IMR-90 (cell line): ENCODE measurements at regions not wholly inside any gene's neighbourhood (a gene's known extent, or its start where the extent isn't known, plus 50 kb on each side); places are given as distances from the start of the nearest gene placed in this dataset.

Source experiments
- ATAC-seq: fragments of 200-7000 bp; cut with Tn5 transposase; 2 replicates; pipeline ENCODE4 v1.9.1; 2020; ENCODE audit warnings: low read depth, mild to moderate bottlenecking, moderate library complexity
- BruUV-seq: library from RNA; stranded (reverse); fragments of 400-500 nt; replicated peaks from 2 replicates; lab custom pipeline; 2021; lab: Mats Ljungman, UMichigan
- CTCF ChIA-PET: fragments of 300-600 bp; formaldehyde crosslinking; extraction: SDS; loops from one replicate; lab custom pipeline; 2021; ENCODE audit warnings: antibody characterized with exemption; lab: Yijun Ruan, JAX
- POLR2A ChIA-PET: fragments of 300-600 bp; sonication (Branson Sonifier 250); formaldehyde crosslinking; loops from one replicate; lab custom pipeline; 2022; ENCODE audit warnings: antibody characterized with exemption; ENCODE audit not compliant: unreplicated experiment; lab: Charles Lee
- DNase-seq: peaks from one replicate; pipeline ENCODE4 v3.0.0; 2013
- H2AFZ ChIP-seq: replicated peaks from 2 replicates; pipeline ENCODE3; 2013; ENCODE audit warnings: low read length, mild to moderate bottlenecking; ENCODE audit not compliant: poor library complexity
- H2AK5ac ChIP-seq: 2 replicates; pipeline ENCODE4 v1.6.1; 2013; ENCODE audit warnings: low read depth, low read length, inconsistent platforms
- H2AK9ac ChIP-seq: replicated peaks from 2 replicates; pipeline ENCODE3; 2013; ENCODE audit warnings: mild to moderate bottlenecking, low read depth, low read length, moderate library complexity; ENCODE audit not compliant: poor library complexity
- H2BK120ac ChIP-seq: 2 replicates; pipeline ENCODE4 v1.6.1; 2013; ENCODE audit warnings: low read depth, low read length, inconsistent platforms
- H2BK15ac ChIP-seq: 3 replicates; pipeline ENCODE4 v1.6.1; 2013; ENCODE audit warnings: low read depth, low read length, inconsistent platforms
- H2BK20ac ChIP-seq: 2 replicates; pipeline ENCODE4 v1.6.1; 2013; ENCODE audit warnings: low read depth, mild to moderate bottlenecking, inconsistent platforms, low read length, moderate library complexity
- H2BK5ac ChIP-seq: 2 replicates; pipeline ENCODE4 v1.6.1; 2013; ENCODE audit warnings: mild to moderate bottlenecking, low read depth, low read length, inconsistent platforms; ENCODE audit not compliant: poor library complexity, severe bottlenecking
- H3K14ac ChIP-seq: replicated peaks from 2 replicates; pipeline ENCODE4 v1.6.1; 2013; ENCODE audit warnings: low read depth, low read length, inconsistent platforms
- H3K18ac ChIP-seq: 2 replicates; pipeline ENCODE4 v1.6.1; 2013; ENCODE audit warnings: low read depth, low read length, control low read depth
- H3K23ac ChIP-seq: 2 replicates; pipeline ENCODE4 v1.6.1; 2013; ENCODE audit warnings: low read depth, low read length, inconsistent platforms
- H3K27ac ChIP-seq: 2 replicates; pipeline ENCODE4 v1.5.1; 2013; ENCODE audit warnings: mild to moderate bottlenecking, control low read depth, low read length; ENCODE audit not compliant: insufficient read depth
- H3K27me3 ChIP-seq: 2 replicates; pipeline ENCODE4 v1.6.1; 2013; ENCODE audit warnings: low read length; ENCODE audit not compliant: control insufficient read depth, insufficient read depth
- H3K36me3 ChIP-seq: 2 replicates; pipeline ENCODE4 v1.6.1; 2013; ENCODE audit warnings: low read length, mixed read lengths; ENCODE audit not compliant: control insufficient read depth, insufficient read depth
- H3K4ac ChIP-seq: 2 replicates; pipeline ENCODE4 v1.6.1; 2013; ENCODE audit warnings: low read depth, low read length, inconsistent platforms
- H3K4me1 ChIP-seq: 2 replicates; pipeline ENCODE4 v1.6.1; 2013; ENCODE audit warnings: low read length, mixed read lengths; ENCODE audit not compliant: control insufficient read depth, insufficient read depth
- H3K4me2 ChIP-seq: 2 replicates; pipeline ENCODE4 v1.6.1; 2013; ENCODE audit warnings: low read depth, mild to moderate bottlenecking, control low read depth, low read length, moderate library complexity
- H3K4me3 ChIP-seq: 2 replicates; pipeline ENCODE4 v1.5.1; 2013; ENCODE audit warnings: low read depth, mild to moderate bottlenecking, control low read depth, low read length, moderate library complexity; ENCODE audit not compliant: insufficient read depth
- H3K56ac ChIP-seq: 2 replicates; pipeline ENCODE4 v1.6.1; 2013; ENCODE audit warnings: low read length, inconsistent platforms; ENCODE audit not compliant: insufficient read depth; ENCODE audit errors: extremely low read depth
- H3K79me1 ChIP-seq, 2 experiments: 2 replicates each; pipeline ENCODE4 v1.6.1; 2013; ENCODE audit warnings: low read length in 2 of 2, inconsistent platforms in 1 of 2, low read depth in 1 of 2
- H3K9ac ChIP-seq: 2 replicates; pipeline ENCODE4 v1.6.1; 2013; ENCODE audit warnings: low read depth, low read length, control low read depth
- H3K9me1 ChIP-seq: 2 replicates; pipeline ENCODE4 v1.6.1; 2013; ENCODE audit warnings: low read length, inconsistent platforms; ENCODE audit not compliant: insufficient read depth
- H3K9me3 ChIP-seq: 2 replicates; pipeline ENCODE4 v1.6.1; 2013; ENCODE audit warnings: low read length; ENCODE audit not compliant: control insufficient read depth, insufficient read depth
- H4K20me1 ChIP-seq: 2 replicates; pipeline ENCODE4 v1.6.1; 2013; ENCODE audit warnings: low read length, inconsistent platforms; ENCODE audit not compliant: insufficient read depth
- H4K5ac ChIP-seq: 2 replicates; pipeline ENCODE4 v1.6.1; 2013; ENCODE audit warnings: mild to moderate bottlenecking, low read depth, low read length, control low read depth
- H4K8ac ChIP-seq, 2 experiments: 2 replicates each; pipeline ENCODE4 v1.6.1; 2013; ENCODE audit warnings: low read depth in 2 of 2, low read length in 2 of 2, control low read depth in 1 of 2, inconsistent platforms in 1 of 2
- H4K91ac ChIP-seq: 2 replicates; pipeline ENCODE4 v1.6.1; 2013; ENCODE audit warnings: low read depth, low read length, inconsistent platforms; ENCODE audit not compliant: insufficient read depth
- CEBPB ChIP-seq: IDR thresholded peaks from 2 replicates; pipeline ENCODE4 v1.6.1; 2012; ENCODE audit warnings: low read depth, low read length, improper control_type of control experiment
- CHD1 ChIP-seq: IDR thresholded peaks from 2 replicates; pipeline ENCODE4 v1.6.1; 2012; ENCODE audit warnings: low read depth, low read length, improper control_type of control experiment
- FOS ChIP-seq: fragments of 150-350 bp; IDR thresholded peaks from 2 replicates; pipeline ENCODE4 v1.6.1; 2016; ENCODE audit warnings: low read depth, low read length
- MAFK ChIP-seq: IDR thresholded peaks from 2 replicates; pipeline ENCODE4 v1.6.1; 2012; ENCODE audit warnings: low read depth, low read length, improper control_type of control experiment
- MAZ ChIP-seq: IDR thresholded peaks from 2 replicates; pipeline ENCODE4 v1.6.1; 2012; ENCODE audit warnings: low read depth, mild to moderate bottlenecking, low read length, improper control_type of control experiment, moderate library complexity, borderline replicate concordance
- MXI1 ChIP-seq: IDR thresholded peaks from 2 replicates; pipeline ENCODE4 v1.6.1; 2012; ENCODE audit warnings: low read depth, mild to moderate bottlenecking, low read length, moderate library complexity, borderline replicate concordance
- NFE2L2 ChIP-seq: fragments of 150-350 bp; IDR thresholded peaks from 2 replicates; pipeline ENCODE4 v1.6.1; 2016; ENCODE audit warnings: low read depth, mild to moderate bottlenecking, low read length
- POLR2A ChIP-seq: IDR thresholded peaks from 2 replicates; pipeline ENCODE4 v1.6.1; 2012; ENCODE audit warnings: mild to moderate bottlenecking, low read depth, low read length
- RAD21 ChIP-seq: IDR thresholded peaks from 2 replicates; pipeline ENCODE4 v1.6.1; 2012; ENCODE audit warnings: low read length, improper control_type of control experiment
- RCOR1 ChIP-seq: IDR thresholded peaks from 2 replicates; pipeline ENCODE4 v1.6.1; 2012; ENCODE audit warnings: mild to moderate bottlenecking, low read length, improper control_type of control experiment; ENCODE audit not compliant: insufficient replicate concordance
- RFX5 ChIP-seq: IDR thresholded peaks from 2 replicates; pipeline ENCODE4 v1.8.0; 2012; ENCODE audit warnings: low read depth, mild to moderate bottlenecking, low read length, moderate library complexity
- SMC3 ChIP-seq: fragments of 150-350 bp; IDR thresholded peaks from 2 replicates; pipeline ENCODE4 v1.6.1; 2016; ENCODE audit warnings: low read depth, mild to moderate bottlenecking, antibody characterized with exemption, low read length, moderate library complexity
- USF2 ChIP-seq: fragments of 150-350 bp; IDR thresholded peaks from 2 replicates; pipeline ENCODE4 v1.6.1; 2017; ENCODE audit warnings: mild to moderate bottlenecking, antibody characterized with exemption, low read length, low read depth
- WGBS, 2 experiments: methylation state at CpG; one replicate each; pipeline versions ENCODE4 v1.1.5 to v1.1.7; 2013; ENCODE audit warnings: missing lambda C conversion rate in 2 of 2; ENCODE audit not compliant: insufficient read length in 1 of 2; ENCODE audit errors: extremely low coverage in 2 of 2; 5-methylcytosine and 5-hydroxymethylcytosine counted together
- dilution Hi-C: fragments of 300-500 bp; cut with HindIII; formaldehyde crosslinking; loops from one replicate; pipeline ENCODE4 v1.14.3; 2018; ENCODE audit warnings: low sequenced_read_pairs; ENCODE audit not compliant: unreplicated experiment
- in situ Hi-C: fragments of 300-500 bp; cut with MboI; formaldehyde crosslinking; loops from 3 replicates; pipeline ENCODE4 v1.14.3; 2019; ENCODE audit warnings: low sequenced_read_pairs, inconsistent platforms, mixed read lengths
- intact Hi-C: fragments of 100-400 bp; cut with micrococcal nuclease; formaldehyde crosslinking; loops from 2 replicates; pipeline ENCODE4 v1.10.0; 2022
- TF ChIP-seq, protein P1 (sequence below): fragments of 150-350 bp; IDR thresholded peaks from 2 replicates; pipeline ENCODE4 v1.6.1; 2016; ENCODE audit warnings: low read depth, mild to moderate bottlenecking, low read length, moderate library complexity, borderline replicate concordance
- TF ChIP-seq, protein P2 (sequence below): conservative IDR thresholded peaks from 2 replicates; pipeline ENCODE4 v1.5.1; 2012; ENCODE audit warnings: mild to moderate bottlenecking, low read depth, low read length, improper control_type of control experiment

- H3K23ac ChIP-seq, result no peak overlapping the region
- intact Hi-C loops (no loop called here), in situ Hi-C loops (no loop called here), dilution Hi-C loops (no loop called here)
- no peak overlapping the region for H2AK5ac ChIP-seq
- H4K8ac ChIP-seq, result no peak overlapping the region
- H2AFZ ChIP-seq, result no peak overlapping the region
- no peak overlapping the region for H3K9ac ChIP-seq
- DNase-seq (no peak), ATAC-seq (no peak)
- H2BK15ac ChIP-seq, result no peak overlapping the region
- no peak overlapping the region for H3K56ac ChIP-seq
- no peaks in the 10 kb centered on the region for H3K79me1 ChIP-seq
- no peak overlapping the region for H4K5ac ChIP-seq
- H3K36me3 ChIP-seq, result no peaks in the 10 kb centered on the region
- H2BK5ac ChIP-seq, result no peak overlapping the region
- no peak overlapping the region for H3K4me3 ChIP-seq
- H3K4ac ChIP-seq, result no peak overlapping the region
- peaks cover 2% of the 10 kb centered on the region for H3K9me3 ChIP-seq
- H3K18ac ChIP-seq, result no peak overlapping the region
- no peak overlapping the region for H4K91ac ChIP-seq
- no peak overlapping the region for H2AK9ac ChIP-seq
- no peak overlapping the region for H2BK120ac ChIP-seq
- H3K27me3 ChIP-seq, result no peaks in the 10 kb centered on the region
- BruUV-seq, result no TSS peak
- H3K4me1 ChIP-seq, result peaks cover under 1% of the 10 kb centered on the region; the same call in 1 of the 2 replicates
- H3K14ac ChIP-seq, result no peak overlapping the region
- POLR2A ChIA-PET, result no interaction called here
- H3K4me2 ChIP-seq, result no peak overlapping the region
- no peak overlapping the region for H2BK20ac ChIP-seq
- no peaks in the 10 kb centered on the region for H3K9me1 ChIP-seq
- H3K27ac ChIP-seq, result no peak overlapping the region
- CTCF ChIA-PET, result no interaction called here
- no peaks in the 10 kb centered on the region for H4K20me1 ChIP-seq
- WGBS, 2 experiments, result no CpG with 5 or more reads among the region's 2 CpGs
- TF ChIP-seq CEBPB (no peak), NFE2L2 (no peak), FOS (no peak), POLR2A (no peak), RCOR1 (no peak), MAFK (no peak), MAZ (no peak), SMC3 (no peak), RFX5 (no peak), MXI1 (no peak), RAD21 (no peak), CHD1 (no peak), USF2 (no peak)
- TF ChIP-seq, protein P1, sequence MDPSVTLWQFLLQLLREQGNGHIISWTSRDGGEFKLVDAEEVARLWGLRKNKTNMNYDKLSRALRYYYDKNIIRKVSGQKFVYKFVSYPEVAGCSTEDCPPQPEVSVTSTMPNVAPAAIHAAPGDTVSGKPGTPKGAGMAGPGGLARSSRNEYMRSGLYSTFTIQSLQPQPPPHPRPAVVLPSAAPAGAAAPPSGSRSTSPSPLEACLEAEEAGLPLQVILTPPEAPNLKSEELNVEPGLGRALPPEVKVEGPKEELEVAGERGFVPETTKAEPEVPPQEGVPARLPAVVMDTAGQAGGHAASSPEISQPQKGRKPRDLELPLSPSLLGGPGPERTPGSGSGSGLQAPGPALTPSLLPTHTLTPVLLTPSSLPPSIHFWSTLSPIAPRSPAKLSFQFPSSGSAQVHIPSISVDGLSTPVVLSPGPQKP, result no peak
- TF ChIP-seq, protein P2, sequence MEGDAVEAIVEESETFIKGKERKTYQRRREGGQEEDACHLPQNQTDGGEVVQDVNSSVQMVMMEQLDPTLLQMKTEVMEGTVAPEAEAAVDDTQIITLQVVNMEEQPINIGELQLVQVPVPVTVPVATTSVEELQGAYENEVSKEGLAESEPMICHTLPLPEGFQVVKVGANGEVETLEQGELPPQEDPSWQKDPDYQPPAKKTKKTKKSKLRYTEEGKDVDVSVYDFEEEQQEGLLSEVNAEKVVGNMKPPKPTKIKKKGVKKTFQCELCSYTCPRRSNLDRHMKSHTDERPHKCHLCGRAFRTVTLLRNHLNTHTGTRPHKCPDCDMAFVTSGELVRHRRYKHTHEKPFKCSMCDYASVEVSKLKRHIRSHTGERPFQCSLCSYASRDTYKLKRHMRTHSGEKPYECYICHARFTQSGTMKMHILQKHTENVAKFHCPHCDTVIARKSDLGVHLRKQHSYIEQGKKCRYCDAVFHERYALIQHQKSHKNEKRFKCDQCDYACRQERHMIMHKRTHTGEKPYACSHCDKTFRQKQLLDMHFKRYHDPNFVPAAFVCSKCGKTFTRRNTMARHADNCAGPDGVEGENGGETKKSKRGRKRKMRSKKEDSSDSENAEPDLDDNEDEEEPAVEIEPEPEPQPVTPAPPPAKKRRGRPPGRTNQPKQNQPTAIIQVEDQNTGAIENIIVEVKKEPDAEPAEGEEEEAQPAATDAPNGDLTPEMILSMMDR, result no peak
Measured at GRCh38 chr4:28015996-28016395, 1155.4 kb downstream of the STIM2 start.
